OCI-LY3 (cell line): ENCODE measurements at regions not wholly inside any gene's neighbourhood (a gene's known extent, or its start where the extent isn't known, plus 50 kb on each side); places are given as distances from the start of the nearest gene placed in this dataset.

Experiments used
- EZH2phosphoT487 ChIP-seq: fragments of 200-600 bp; shearing (Covaris generic); IDR thresholded peaks from 2 replicates; pipeline ENCODE4 v1.6.1; 2018; ENCODE audit warnings: antibody characterized with exemption, mixed run types, low read depth
- TF ChIP-seq, protein P1 (sequence below): fragments of 200-600, 300-600 bp; sonication (generic); IDR thresholded peaks from 2 replicates; pipeline ENCODE4 v1.5.1; 2014; ENCODE audit warnings: antibody characterized with exemption, low read length, low read depth

DNA sequence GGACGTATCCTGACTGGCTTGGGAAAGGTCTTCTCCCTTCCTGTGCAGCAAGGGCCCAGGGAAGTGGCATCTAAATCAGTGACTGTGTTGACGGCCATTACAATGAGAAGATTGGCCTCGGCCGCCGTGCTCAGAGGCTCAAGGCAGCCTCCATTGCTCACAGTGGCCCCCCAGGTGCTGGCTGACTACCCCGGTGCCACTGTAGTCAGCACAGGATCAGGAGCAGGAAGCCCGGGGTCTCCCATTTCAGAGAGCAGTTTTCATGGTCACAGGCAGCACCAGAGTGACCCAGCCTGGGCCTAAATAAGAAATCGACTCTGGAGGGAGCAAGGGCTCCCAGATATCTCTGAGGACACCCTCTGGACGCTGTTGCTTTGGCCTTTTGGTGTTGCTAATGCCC, 219.4 kb upstream of the ARL4C start:
- TF ChIP-seq, protein P1, sequence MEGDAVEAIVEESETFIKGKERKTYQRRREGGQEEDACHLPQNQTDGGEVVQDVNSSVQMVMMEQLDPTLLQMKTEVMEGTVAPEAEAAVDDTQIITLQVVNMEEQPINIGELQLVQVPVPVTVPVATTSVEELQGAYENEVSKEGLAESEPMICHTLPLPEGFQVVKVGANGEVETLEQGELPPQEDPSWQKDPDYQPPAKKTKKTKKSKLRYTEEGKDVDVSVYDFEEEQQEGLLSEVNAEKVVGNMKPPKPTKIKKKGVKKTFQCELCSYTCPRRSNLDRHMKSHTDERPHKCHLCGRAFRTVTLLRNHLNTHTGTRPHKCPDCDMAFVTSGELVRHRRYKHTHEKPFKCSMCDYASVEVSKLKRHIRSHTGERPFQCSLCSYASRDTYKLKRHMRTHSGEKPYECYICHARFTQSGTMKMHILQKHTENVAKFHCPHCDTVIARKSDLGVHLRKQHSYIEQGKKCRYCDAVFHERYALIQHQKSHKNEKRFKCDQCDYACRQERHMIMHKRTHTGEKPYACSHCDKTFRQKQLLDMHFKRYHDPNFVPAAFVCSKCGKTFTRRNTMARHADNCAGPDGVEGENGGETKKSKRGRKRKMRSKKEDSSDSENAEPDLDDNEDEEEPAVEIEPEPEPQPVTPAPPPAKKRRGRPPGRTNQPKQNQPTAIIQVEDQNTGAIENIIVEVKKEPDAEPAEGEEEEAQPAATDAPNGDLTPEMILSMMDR: no peak
- TF ChIP-seq EZH2phosphoT487: no peak
